ENCODE measurements at regions not wholly inside any gene's neighbourhood (a gene's known extent, or its start where the extent isn't known, plus 50 kb on each side); places are given as distances from the start of the nearest gene placed in this dataset.
"Not testable (repeated sequence)": the region's sequence is repeated elsewhere in the genome, so short reads cannot be mapped to it uniquely, and the experiment has no call there.

DNA sequence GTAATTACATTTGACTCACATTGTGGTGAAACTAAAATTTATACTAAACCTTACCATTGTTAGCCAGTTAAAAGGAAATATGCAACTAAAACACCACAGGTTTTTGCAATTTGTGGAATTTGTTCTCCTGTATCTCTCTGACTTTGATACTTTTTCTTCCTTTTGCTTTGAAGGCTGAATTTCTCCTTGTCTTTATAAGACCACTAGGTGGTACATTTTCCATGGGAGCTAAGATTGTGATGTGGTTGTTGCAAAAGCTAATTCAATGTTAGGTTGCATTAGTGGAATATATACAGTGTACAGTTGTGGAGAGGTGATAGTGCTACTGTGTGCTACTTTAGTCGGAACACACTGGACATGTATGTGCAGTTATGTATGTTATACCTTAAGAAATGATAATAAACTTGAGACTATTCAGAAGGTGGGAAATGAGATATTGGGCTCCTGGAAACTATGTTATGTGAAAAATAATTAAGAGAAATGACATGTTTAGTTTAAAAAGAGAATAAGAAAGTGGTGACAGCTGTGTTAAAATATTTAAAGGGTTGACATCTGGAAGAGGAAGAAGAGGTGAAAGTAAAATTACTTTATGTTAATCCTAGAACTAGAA, 70.3 kb downstream of the ARL9 start:
- peak; percentile 57 for DNase-seq (ENCODE audit: low spot score)

DNA sequence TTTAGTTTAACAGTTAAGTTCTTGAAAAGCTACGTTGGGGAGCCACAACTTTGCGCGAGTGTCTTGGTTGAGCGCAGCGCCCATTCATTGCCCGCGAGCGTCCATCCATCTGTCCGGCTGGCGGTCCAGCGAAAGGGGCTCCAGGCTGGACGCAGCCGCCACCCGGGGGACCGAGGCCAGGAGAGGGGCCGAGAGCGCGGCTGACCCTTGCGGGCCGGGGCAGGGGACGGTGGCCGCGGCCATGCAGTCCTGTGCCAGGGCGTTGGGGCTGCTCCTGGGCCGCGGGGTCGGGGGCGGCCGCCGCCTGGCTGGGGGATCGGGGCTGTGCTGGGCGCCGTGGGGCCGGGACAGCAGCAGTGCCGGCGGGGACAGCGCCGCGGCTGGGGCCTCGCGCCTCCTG, 86.8 kb downstream of the ARL9 start:
- not testable (repeated sequence) for DNase-seq (ENCODE audit: low spot score)

Measured in umbilical cord (tissue), 1 donor.